ENCODE measurements at regions not wholly inside any gene's neighbourhood (a gene's known extent, or its start where the extent isn't known, plus 50 kb on each side); places are given as distances from the start of the nearest gene placed in this dataset.

GRCh38 chr1:25106976-25107642 lies 125.2 kb downstream of the SYF2 start:
- Histone ChIP-seq H3K4me1 (no peaks in the 10 kb centered on the region), H3K27ac (no peak overlapping the region), H3K27me3 (no peaks in the 10 kb centered on the region), H3K36me3 (no peaks in the 10 kb centered on the region), H3K4me3 (no peak overlapping the region), H3K9me3 (no peaks in the 10 kb centered on the region)
- DNase-seq (ENCODE audit: extremely low spot score in 2 of 2) = no peak
- intact Hi-C loops (cut with DNase I) = no loop called here
- TF ChIP-seq POLR2A (IDR thresholded peaks at IDR 0.05) = no peak
- no peak for TF ChIP-seq POLR2AphosphoS5 (IDR thresholded peaks at IDR 0.05; ENCODE audit: insufficient read depth in 1 of 2, low read depth in 1 of 2)
- no peak for TF ChIP-seq CTCF (IDR thresholded peaks at IDR 0.05)

GRCh38 chr1:25106352-25106751 lies 126.0 kb downstream of the SYF2 start:
- no peaks in the 10 kb centered on the region for H3K27me3 ChIP-seq
- intact Hi-C loops (cut with DNase I) = no loop called here
- no peak for DNase-seq (ENCODE audit: extremely low spot score in 2 of 2)
- TF ChIP-seq POLR2A (IDR thresholded peaks at IDR 0.05) (no peak), CTCF (IDR thresholded peaks at IDR 0.05) (no peak), POLR2AphosphoS5 (IDR thresholded peaks at IDR 0.05; ENCODE audit: insufficient read depth in 1 of 2, low read depth in 1 of 2) (no peak)
- no peaks in the 10 kb centered on the region for H3K36me3 ChIP-seq
- no peaks in the 10 kb centered on the region for H3K4me1 ChIP-seq
- H3K27ac ChIP-seq = no peak overlapping the region
- H3K9me3 ChIP-seq = no peaks in the 10 kb centered on the region
- no peak overlapping the region for H3K4me3 ChIP-seq

GRCh38 chr1:25105836-25106235 lies 126.5 kb downstream of the SYF2 start:
- DNase-seq (ENCODE audit: extremely low spot score in 2 of 2) = no peak
- Histone ChIP-seq H3K4me1 (no peaks in the 10 kb centered on the region), H3K9me3 (no peaks in the 10 kb centered on the region), H3K27ac (no peak overlapping the region), H3K36me3 (no peaks in the 10 kb centered on the region), H3K4me3 (no peak overlapping the region), H3K27me3 (no peaks in the 10 kb centered on the region)
- intact Hi-C loops (cut with DNase I) = no loop called here
- TF ChIP-seq POLR2AphosphoS5 (IDR thresholded peaks at IDR 0.05; ENCODE audit: insufficient read depth in 1 of 2, low read depth in 1 of 2) (no peak), CTCF (IDR thresholded peaks at IDR 0.05) (no peak), POLR2A (IDR thresholded peaks at IDR 0.05) (no peak)

- Histone ChIP-seq H3K27ac (no peak overlapping the region), H3K27me3 (no peaks in the 10 kb centered on the region), H3K9me3 (no peaks in the 10 kb centered on the region), H3K4me3 (no peak overlapping the region), H3K36me3 (no peaks in the 10 kb centered on the region), H3K4me1 (no peaks in the 10 kb centered on the region)
- DNase-seq (ENCODE audit: extremely low spot score in 2 of 2) = no peak
- intact Hi-C loops (cut with DNase I) = no loop called here
- TF ChIP-seq POLR2AphosphoS5 (IDR thresholded peaks at IDR 0.05; ENCODE audit: insufficient read depth in 1 of 2, low read depth in 1 of 2) (no peak), CTCF (IDR thresholded peaks at IDR 0.05) (no peak), POLR2A (IDR thresholded peaks at IDR 0.05) (no peak)
Measured at GRCh38 chr1:25104932-25105561, 127.3 kb downstream of the SYF2 start.

GRCh38 chr1:25103164-25103795 lies 129.0 kb downstream of the SYF2 start:
- Histone ChIP-seq H3K9me3 (no peaks in the 10 kb centered on the region), H3K27me3 (no peaks in the 10 kb centered on the region), H3K4me3 (no peak overlapping the region), H3K4me1 (no peaks in the 10 kb centered on the region), H3K27ac (no peak overlapping the region), H3K36me3 (no peaks in the 10 kb centered on the region)
- TF ChIP-seq POLR2A (IDR thresholded peaks at IDR 0.05) = no peak
- TF ChIP-seq POLR2AphosphoS5 (IDR thresholded peaks at IDR 0.05; ENCODE audit: insufficient read depth in 1 of 2, low read depth in 1 of 2) = no peak
- TF ChIP-seq CTCF (IDR thresholded peaks at IDR 0.05) = no peak
- intact Hi-C loops (cut with DNase I) = no loop called here
- DNase-seq (ENCODE audit: extremely low spot score in 2 of 2) = no peak
